ENCODE measurements at regions not wholly inside any gene's neighbourhood (a gene's known extent, or its start where the extent isn't known, plus 50 kb on each side); places are given as distances from the start of the nearest gene placed in this dataset.

- TF ChIP-seq CTCF (conservative IDR thresholded peaks at IDR 0.05 in 1 of 2, IDR thresholded peaks at IDR 0.05 in 1 of 2; ENCODE audit: extremely low read depth in 1 of 2, insufficient read depth in 1 of 2, low read depth in 1 of 2, low read length in 2 of 2) (no peak), EZH2 (IDR thresholded peaks at IDR 0.05; ENCODE audit: borderline replicate concordance, low read length) (no peak)
Observed at GRCh38 chr15:95598251-95598855, 732.1 kb upstream of the NR2F2 start.
